Mesendoderm (in vitro differentiated cells): ENCODE measurements at regions not wholly inside any gene's neighbourhood (a gene's known extent, or its start where the extent isn't known, plus 50 kb on each side); places are given as distances from the start of the nearest gene placed in this dataset.

Source experiments
- DNase-seq: peaks from one replicate; pipeline ENCODE4 v3.0.0; 2013
- H2AK5ac ChIP-seq: 2 replicates; pipeline ENCODE4 v1.6.1; 2013; ENCODE audit warnings: low read length, inconsistent platforms
- H2BK120ac ChIP-seq: 2 replicates; pipeline ENCODE4 v1.6.1; 2013; ENCODE audit warnings: low read depth, mild to moderate bottlenecking, low read length, moderate library complexity, mixed read lengths
- H2BK15ac ChIP-seq: replicated peaks from 2 replicates; pipeline ENCODE4 v1.6.1; 2013; ENCODE audit warnings: low read depth, mild to moderate bottlenecking, moderate library complexity
- H2BK5ac ChIP-seq: 2 replicates; pipeline ENCODE4 v1.6.1; 2013; ENCODE audit warnings: low read length, inconsistent platforms
- H3K18ac ChIP-seq: 2 replicates; pipeline ENCODE4 v1.6.1; 2013; ENCODE audit warnings: mild to moderate bottlenecking, low read length, mixed read lengths
- H3K23ac ChIP-seq: one replicate; pipeline ENCODE4 v1.6.1; 2013; ENCODE audit warnings: low read length
- H3K27ac ChIP-seq: 2 replicates; pipeline ENCODE4 v1.5.1; 2013; ENCODE audit warnings: low read depth, mild to moderate bottlenecking, inconsistent platforms, low read length, moderate library complexity
- H3K27me3 ChIP-seq: 2 replicates; pipeline ENCODE4 v1.6.1; 2013; ENCODE audit warnings: low read length, control low read depth, mild to moderate bottlenecking, inconsistent platforms; ENCODE audit not compliant: insufficient read depth, poor library complexity
- H3K36me3 ChIP-seq: 2 replicates; pipeline ENCODE4 v1.6.1; 2013; ENCODE audit warnings: low read length, inconsistent platforms; ENCODE audit not compliant: control insufficient read depth, insufficient read depth
- H3K4ac ChIP-seq: one replicate; pipeline ENCODE4 v1.6.1; 2013; ENCODE audit warnings: low read depth, mild to moderate bottlenecking, low read length, moderate library complexity
- H3K4me1 ChIP-seq: 2 replicates; pipeline ENCODE4 v1.6.1; 2013; ENCODE audit warnings: low read depth, low read length, inconsistent platforms; ENCODE audit not compliant: control insufficient read depth
- H3K4me2 ChIP-seq: 2 replicates; pipeline ENCODE4 v1.6.1; 2013; ENCODE audit warnings: low read length
- H3K4me3 ChIP-seq: 2 replicates; pipeline ENCODE4 v1.5.1; 2013; ENCODE audit warnings: mild to moderate bottlenecking, low read length
- H3K56ac ChIP-seq: one replicate; pipeline ENCODE4 v1.6.1; 2013; ENCODE audit warnings: low read length
- H3K79me1 ChIP-seq: 2 replicates; pipeline ENCODE4 v1.6.1; 2013; ENCODE audit warnings: low read length, inconsistent platforms
- H3K79me2 ChIP-seq: 2 replicates; pipeline ENCODE4 v1.6.1; 2013; ENCODE audit warnings: mild to moderate bottlenecking, low read length; ENCODE audit not compliant: control insufficient read depth, insufficient read depth
- H3K9ac ChIP-seq: 2 replicates; pipeline ENCODE4 v1.6.1; 2013; ENCODE audit warnings: low read length, inconsistent platforms
- H4K5ac ChIP-seq: one replicate; pipeline ENCODE4 v1.6.1; 2013; ENCODE audit warnings: low read length
- H4K8ac ChIP-seq: one replicate; pipeline ENCODE4 v1.6.1; 2013; ENCODE audit warnings: low read depth, mild to moderate bottlenecking, control low read depth, low read length, moderate library complexity
- WGBS: extraction: QIAGEN DNeasy Blood & Tissue Kit; methylation state at CpG from one replicate; pipeline ENCODE4 v1.1.7; 2013; ENCODE audit warnings: low lambda C conversion rate, missing lambda C conversion rate; ENCODE audit not compliant: insufficient coverage; ENCODE audit errors: extremely low coverage; 5-methylcytosine and 5-hydroxymethylcytosine counted together

DNA sequence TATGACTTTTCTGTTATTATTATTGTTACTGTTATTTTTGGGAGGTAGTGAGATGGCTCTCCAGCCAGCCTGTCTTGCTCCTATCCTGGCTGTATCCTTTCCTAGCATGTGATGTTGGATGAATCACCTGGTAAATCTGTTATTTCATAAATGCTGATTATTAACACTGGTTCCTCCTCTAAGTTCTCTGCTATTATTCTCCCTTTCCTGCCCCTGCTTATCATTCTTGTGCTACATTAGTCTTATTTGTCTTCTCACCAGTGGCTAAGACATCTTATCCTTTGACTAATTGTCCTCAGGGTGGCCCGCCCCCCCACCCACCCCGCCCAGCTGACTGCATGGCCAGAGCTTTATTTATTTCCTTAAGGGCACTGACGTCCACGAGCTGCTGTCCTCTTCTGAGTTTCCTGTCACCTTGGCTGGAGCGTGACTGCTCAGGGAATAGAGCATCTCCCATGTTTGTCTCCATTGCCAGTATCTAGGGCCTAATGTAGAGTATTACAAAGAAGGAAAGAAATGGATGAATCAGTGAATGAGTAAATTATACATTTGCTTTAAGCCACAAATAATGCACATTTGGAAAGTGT, 110.1 kb upstream of the KLF6 start:
- Histone ChIP-seq H3K4me3 (no peak overlapping the region), H4K8ac (no peak overlapping the region), H2AK5ac (no peak overlapping the region), H3K36me3 (no peaks in the 10 kb centered on the region), H3K79me2 (no peaks in the 10 kb centered on the region), H2BK5ac (no peak overlapping the region), H3K79me1 (no peaks in the 10 kb centered on the region), H3K27me3 (no peaks in the 10 kb centered on the region), H3K18ac (no peak overlapping the region), H3K9ac (no peak overlapping the region), H4K5ac (no peak overlapping the region), H3K4me2 (no peak overlapping the region), H3K56ac (no peak overlapping the region), H2BK120ac (peak overlapping the region; percentile 93), H2BK15ac (no peak overlapping the region), H3K23ac (no peak overlapping the region), H3K4ac (no peak overlapping the region), H3K27ac (no peak overlapping the region), H3K4me1 (peaks cover 8% of the 10 kb centered on the region)
- no peak for DNase-seq
- no CpG with 5 or more reads among the region's 5 CpGs for whole genome bisulfite sequencing

DNA sequence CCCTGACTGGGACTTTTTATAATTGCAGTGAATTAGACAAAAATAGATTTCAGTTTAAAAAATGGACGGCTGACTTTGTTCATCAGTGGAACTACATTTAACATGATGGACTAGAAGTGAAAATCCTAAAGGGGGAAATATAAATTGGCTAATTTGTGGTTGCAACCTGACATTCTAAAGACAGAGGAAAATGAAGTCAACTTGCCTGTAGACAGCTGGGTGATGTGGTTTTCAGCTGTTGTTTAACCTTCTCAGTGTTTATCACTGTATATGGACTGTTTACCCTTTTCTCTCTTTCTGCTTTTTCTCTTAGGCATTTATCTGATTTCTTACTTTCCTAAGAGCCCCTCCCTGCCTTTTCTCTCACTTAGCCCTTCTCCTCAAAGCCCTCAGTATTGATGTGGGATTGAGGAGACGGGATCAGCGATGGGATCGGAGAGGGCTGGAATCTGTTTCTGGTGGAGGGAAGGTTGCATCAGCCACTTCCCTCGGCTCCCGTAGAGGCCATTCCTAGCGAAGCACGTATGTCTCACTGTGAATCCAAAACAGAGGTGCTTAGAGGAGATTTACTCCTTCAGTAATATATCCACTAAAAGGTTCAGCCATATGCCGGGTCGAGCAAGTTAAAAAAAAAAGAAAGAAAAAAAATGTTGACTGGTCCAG, 109.0 kb upstream of the KLF6 start:
- Histone ChIP-seq H3K36me3 (no peaks in the 10 kb centered on the region), H4K8ac (no peak overlapping the region), H3K27ac (no peak overlapping the region), H2AK5ac (no peak overlapping the region), H2BK15ac (peak overlapping the region; percentile 78), H3K56ac (peak overlapping the region; percentile 74), H3K4me3 (no peak overlapping the region), H3K27me3 (no peaks in the 10 kb centered on the region), H3K79me1 (no peaks in the 10 kb centered on the region), H3K9ac (peak overlapping the region; percentile 5), H3K23ac (no peak overlapping the region), H4K5ac (peak overlapping the region; percentile 73), H3K4me2 (no peak overlapping the region), H3K79me2 (no peaks in the 10 kb centered on the region), H3K4me1 (peaks cover 8% of the 10 kb centered on the region), H3K4ac (no peak overlapping the region), H2BK5ac (peak overlapping the region; percentile 65), H3K18ac (peak overlapping the region; percentile 90), H2BK120ac (peak overlapping the region; percentile 83)
- WGBS, result no CpG with 5 or more reads among the region's 10 CpGs
- peak; percentile 60 for DNase-seq

DNA sequence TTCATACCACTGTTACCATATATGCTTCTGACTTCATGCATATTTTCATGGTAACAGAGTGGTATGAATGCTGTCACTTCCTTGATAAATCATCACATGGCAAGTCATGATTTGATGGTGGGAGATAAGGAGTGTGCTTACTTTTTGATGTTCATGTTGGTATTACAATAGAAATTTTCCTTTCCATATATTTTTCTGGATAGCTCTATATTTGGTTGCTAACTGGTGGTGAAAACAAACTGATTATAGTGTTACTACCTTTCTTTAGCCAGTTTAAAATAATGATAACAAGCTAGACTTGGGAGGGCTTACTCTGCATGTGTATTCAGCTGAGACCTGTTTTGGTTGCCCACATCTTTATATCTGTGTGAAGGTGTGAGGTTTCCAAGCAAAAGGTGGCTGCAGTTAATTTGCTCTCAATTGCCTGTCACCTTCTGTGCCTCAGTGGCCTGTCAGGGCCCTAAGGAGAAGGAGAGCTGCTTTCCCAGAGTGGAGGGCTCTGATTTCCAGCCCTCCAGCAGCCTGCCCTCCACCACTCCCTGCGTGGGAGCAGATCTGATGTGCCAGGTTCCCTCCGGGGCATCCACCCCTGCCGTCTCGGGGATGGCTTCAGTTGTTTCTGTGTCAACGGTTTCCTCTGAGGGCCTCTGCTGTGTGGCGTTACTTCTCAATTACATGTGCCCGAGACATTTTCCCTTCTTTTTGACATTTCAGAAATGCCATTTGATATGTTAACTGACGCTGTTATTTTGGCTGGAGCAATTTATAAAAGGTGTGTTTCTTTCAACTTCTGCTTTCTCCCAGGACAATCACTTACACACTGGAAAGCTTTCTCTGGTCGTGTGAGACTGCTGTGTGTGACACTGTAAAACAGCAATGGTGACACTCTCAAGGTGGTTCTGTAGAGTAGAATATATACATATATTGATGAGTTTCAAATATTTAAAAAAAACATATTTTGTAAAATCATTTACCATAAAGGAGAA, 107.7 kb upstream of the KLF6 start:
- H3K4me1 ChIP-seq, result peaks cover 10% of the 10 kb centered on the region
- peak overlapping the region; percentile 6 for H3K27ac ChIP-seq
- no peaks in the 10 kb centered on the region for H3K79me1 ChIP-seq
- peak; percentile 87 for DNase-seq
- H2BK15ac ChIP-seq, result no peak overlapping the region
- no peak overlapping the region for H2AK5ac ChIP-seq
- H2BK5ac ChIP-seq, result no peak overlapping the region
- peak overlapping the region; percentile 2 for H3K56ac ChIP-seq
- peak overlapping the region; percentile 6 for H3K18ac ChIP-seq
- peak overlapping the region; percentile 73 for H2BK120ac ChIP-seq
- H3K79me2 ChIP-seq, result no peaks in the 10 kb centered on the region
- no peak overlapping the region for H4K5ac ChIP-seq
- no CpG with 5 or more reads among the region's 9 CpGs for WGBS
- no peak overlapping the region for H3K9ac ChIP-seq
- peak overlapping the region; percentile 92 for H3K4ac ChIP-seq
- H3K4me2 ChIP-seq, result no peak overlapping the region
- H3K4me3 ChIP-seq, result no peak overlapping the region
- H4K8ac ChIP-seq, result no peak overlapping the region
- no peaks in the 10 kb centered on the region for H3K36me3 ChIP-seq
- H3K27me3 ChIP-seq, result no peaks in the 10 kb centered on the region
- H3K23ac ChIP-seq, result no peak overlapping the region

DNA sequence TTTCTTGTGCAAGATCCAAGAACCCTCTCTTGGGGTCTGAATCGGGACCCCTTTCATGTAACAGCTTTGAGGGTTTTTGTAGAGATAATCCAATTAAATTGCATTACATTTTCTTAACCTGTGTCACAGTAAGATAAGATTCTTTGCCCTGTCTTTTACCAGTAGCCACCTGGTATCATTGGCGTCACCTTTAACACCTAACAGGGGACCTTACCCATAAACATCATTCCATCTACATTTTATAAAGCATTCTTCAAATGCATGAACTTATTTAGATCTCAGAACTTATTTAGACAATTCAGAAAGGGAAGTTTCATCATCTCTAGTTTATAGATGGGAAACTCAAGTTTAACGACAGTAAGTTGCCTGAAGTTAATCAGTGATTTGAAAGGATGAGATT, 106.4 kb upstream of the KLF6 start:
- Histone ChIP-seq H2BK120ac (no peak overlapping the region), H4K5ac (no peak overlapping the region), H3K79me2 (no peaks in the 10 kb centered on the region), H2BK15ac (peak overlapping the region; percentile 94), H3K18ac (peak overlapping the region; percentile 76), H4K8ac (no peak overlapping the region), H2AK5ac (no peak overlapping the region), H3K27ac (no peak overlapping the region), H3K79me1 (no peaks in the 10 kb centered on the region), H3K36me3 (no peaks in the 10 kb centered on the region), H3K9ac (no peak overlapping the region), H3K27me3 (no peaks in the 10 kb centered on the region), H3K56ac (no peak overlapping the region), H3K4me3 (no peak overlapping the region), H3K23ac (no peak overlapping the region), H3K4ac (no peak overlapping the region), H2BK5ac (no peak overlapping the region), H3K4me2 (no peak overlapping the region), H3K4me1 (peaks cover 17% of the 10 kb centered on the region)
- no CpG with 5 or more reads among the region's 3 CpGs for WGBS
- DNase-seq, result no peak

DNA sequence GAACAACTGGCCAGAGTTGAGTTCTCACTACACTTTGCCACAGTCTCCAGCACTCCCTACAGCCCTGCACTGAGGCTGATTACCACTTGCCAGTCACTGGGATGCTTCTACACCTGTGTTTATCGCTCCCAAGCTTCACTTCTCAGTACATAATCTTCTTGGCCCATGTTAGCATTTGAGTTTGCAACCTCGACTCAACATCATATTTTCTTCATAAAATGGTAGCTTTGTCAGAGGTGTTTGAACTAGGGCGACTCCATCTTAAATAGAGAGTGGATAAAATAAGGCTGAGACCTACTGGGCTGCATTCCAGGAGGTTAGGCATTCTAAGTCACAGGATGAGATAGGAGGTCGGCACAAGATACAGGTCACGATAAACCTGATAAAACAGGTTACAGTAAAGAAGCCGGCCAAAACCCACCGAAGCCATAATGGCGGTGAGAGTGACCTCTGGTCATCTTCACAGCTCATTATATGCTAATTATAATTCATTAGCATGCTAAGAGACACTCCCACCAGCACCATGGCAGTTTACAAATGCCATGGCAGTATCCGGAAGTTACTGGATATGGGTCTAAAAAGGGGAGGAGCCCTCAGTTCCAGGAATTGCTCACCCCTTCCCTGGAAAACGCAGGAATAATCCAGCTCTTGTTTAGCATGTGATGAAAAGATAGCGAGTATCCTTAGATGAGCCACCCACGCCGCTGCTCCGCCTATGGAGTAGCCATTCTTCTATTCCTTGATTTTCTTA, 105.8 kb upstream of the KLF6 start:
- H4K8ac ChIP-seq, result no peak overlapping the region
- no CpG with 5 or more reads among the region's 14 CpGs for WGBS

More for the DNA sequence above, 105.8 kb upstream of the KLF6 start:
- Histone ChIP-seq H3K4me3 (no peak overlapping the region), H3K4me2 (no peak overlapping the region), H3K36me3 (no peaks in the 10 kb centered on the region), H2AK5ac (no peak overlapping the region), H2BK15ac (peak overlapping the region; percentile 94), H3K27ac (no peak overlapping the region), H3K79me2 (no peaks in the 10 kb centered on the region), H2BK5ac (peak overlapping the region; percentile 14), H3K56ac (no peak overlapping the region), H4K5ac (no peak overlapping the region), H2BK120ac (no peak overlapping the region), H3K9ac (no peak overlapping the region), H3K79me1 (no peaks in the 10 kb centered on the region), H3K23ac (no peak overlapping the region), H3K4ac (peak overlapping the region; percentile 87), H3K4me1 (peaks cover 14% of the 10 kb centered on the region), H3K27me3 (no peaks in the 10 kb centered on the region), H3K18ac (peak overlapping the region; percentile 80)
- DNase-seq, result peak; percentile 71
